Adrenal gland (tissue), 9 donors: ENCODE measurements at regions not wholly inside any gene's neighbourhood (a gene's known extent, or its start where the extent isn't known, plus 50 kb on each side); places are given as distances from the start of the nearest gene placed in this dataset.

Experiments used
- DNase-seq, 7 donors: peaks; one replicate each; pipeline ENCODE4 v3.0.0-alpha.2; 2019 to 2020
- H3K27ac ChIP-seq, 5 donors: fragments of 200-600 bp; sonication (generic) in 4 of 5; 1 replicate in 3 of 5; 2 replicates in 2 of 5; pipeline versions ENCODE4 v1.5.1 to v1.8.0; 2016 to 2020; ENCODE audit warnings: mild to moderate bottlenecking in 1 of 5
- H3K27me3 ChIP-seq: fragments of 200-600 bp; 2 replicates; pipeline ENCODE4 v1.8.0; 2021
- H3K36me3 ChIP-seq, 2 donors: fragments of 200-600 bp; replicated peaks in 1 of 2; 1 replicate in 1 of 2; 2 replicates in 1 of 2; pipeline versions ENCODE4 v1.5.1 to v1.8.0; 2018 to 2022
- H3K4me1 ChIP-seq, 2 donors: fragments of 200-600 bp; replicated peaks in 1 of 2; 1 replicate in 1 of 2; 2 replicates in 1 of 2; pipeline versions ENCODE4 v1.5.1 to v1.8.0; 2018 to 2021
- H3K4me3 ChIP-seq, 4 donors: fragments of 200-600 bp; sonication (generic) in 3 of 4; one replicate each; pipeline ENCODE4 v1.5.1; 2016 to 2018
- H3K9me3 ChIP-seq, 3 donors: fragments of 200-600 bp; sonication (generic) in 1 of 3; replicated peaks in 1 of 3; 1 replicate in 2 of 3; 2 replicates in 1 of 3; pipeline versions ENCODE4 v1.5.1 to v1.8.0; 2016 to 2021
- POLR2A ChIP-seq, 2 donors: fragments of 450-650 bp; IDR thresholded peaks; one replicate each; pipeline ENCODE4 v1.6.1; 2017; ENCODE audit warnings: antibody characterized with exemption in 2 of 2, mild to moderate bottlenecking in 2 of 2, moderate library complexity in 1 of 2
- WGBS, 4 donors: extraction: QIAGEN DNeasy Blood & Tissue Kit in 2 of 4; methylation state at CpG; one replicate each; pipeline versions ENCODE4 v1.1.5 to v1.1.7; 2013 to 2017; 5-methylcytosine and 5-hydroxymethylcytosine counted together
- intact Hi-C, 2 donors: fragments of 100-400 bp; cut with DNase I; formaldehyde crosslinking; loops; one replicate each; pipeline versions ENCODE4 v1.14.1 to v1.15.0; 2022 to 2023
- TF ChIP-seq, protein P1 (sequence below), 6 experiments: fragments of 450-650 bp in 4 of 6; fragments of 200-600 bp in 2 of 6; sonication (generic) in 1 of 6; IDR thresholded peaks; 1 replicate in 5 of 6; 2 replicates in 1 of 6; pipeline versions ENCODE4 v1.5.1 to v1.8.0; 2016 to 2021; ENCODE audit warnings: antibody characterized with exemption in 6 of 6, mild to moderate bottlenecking in 2 of 6, moderate library complexity in 1 of 6
- donor health status: healthy with polysubstance abuse.
- donor health status: Bipolar disorder and iron deficiency.
- donor health status: DM: yes; HTN: yes; CAD: no.
- donor health status: DM: no; HTN: no; CAD: no.
- donor health status: DM: no; HTN: no; CAD: no.

DNA sequence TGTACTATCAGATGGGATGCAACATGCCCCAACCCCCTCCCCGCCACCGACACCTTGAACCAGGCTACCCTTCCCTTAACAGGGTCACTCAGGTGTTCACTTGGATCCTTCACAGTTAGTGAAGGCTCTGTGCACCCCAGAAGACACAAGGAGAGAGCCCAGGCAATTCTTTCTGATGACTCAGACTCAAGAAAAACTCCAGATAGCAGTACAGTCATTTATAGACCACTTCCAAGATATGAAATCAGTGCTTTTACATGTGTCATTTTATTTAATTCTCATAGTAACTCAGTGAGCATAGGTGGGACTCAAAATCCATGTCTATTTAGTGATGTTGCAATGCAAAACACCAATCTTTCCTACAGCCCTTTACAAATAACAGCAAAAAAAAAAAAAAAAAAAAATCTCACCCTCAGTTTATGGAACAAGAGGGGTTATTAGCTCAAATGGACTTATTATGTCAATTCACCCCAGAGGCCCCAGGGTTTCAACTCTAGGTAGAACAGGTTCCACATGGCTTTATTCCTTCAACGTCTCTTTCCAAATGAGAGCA is 71.9 kb downstream of the FOXD1 start:
- TF ChIP-seq, protein P1, sequence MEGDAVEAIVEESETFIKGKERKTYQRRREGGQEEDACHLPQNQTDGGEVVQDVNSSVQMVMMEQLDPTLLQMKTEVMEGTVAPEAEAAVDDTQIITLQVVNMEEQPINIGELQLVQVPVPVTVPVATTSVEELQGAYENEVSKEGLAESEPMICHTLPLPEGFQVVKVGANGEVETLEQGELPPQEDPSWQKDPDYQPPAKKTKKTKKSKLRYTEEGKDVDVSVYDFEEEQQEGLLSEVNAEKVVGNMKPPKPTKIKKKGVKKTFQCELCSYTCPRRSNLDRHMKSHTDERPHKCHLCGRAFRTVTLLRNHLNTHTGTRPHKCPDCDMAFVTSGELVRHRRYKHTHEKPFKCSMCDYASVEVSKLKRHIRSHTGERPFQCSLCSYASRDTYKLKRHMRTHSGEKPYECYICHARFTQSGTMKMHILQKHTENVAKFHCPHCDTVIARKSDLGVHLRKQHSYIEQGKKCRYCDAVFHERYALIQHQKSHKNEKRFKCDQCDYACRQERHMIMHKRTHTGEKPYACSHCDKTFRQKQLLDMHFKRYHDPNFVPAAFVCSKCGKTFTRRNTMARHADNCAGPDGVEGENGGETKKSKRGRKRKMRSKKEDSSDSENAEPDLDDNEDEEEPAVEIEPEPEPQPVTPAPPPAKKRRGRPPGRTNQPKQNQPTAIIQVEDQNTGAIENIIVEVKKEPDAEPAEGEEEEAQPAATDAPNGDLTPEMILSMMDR (IDR thresholded peaks at IDR 0.05): no peak
- no peak for TF ChIP-seq POLR2A (IDR thresholded peaks at IDR 0.05)
- 65 to 83% (median 74%) methylated on average over 3 of the region's 3 CpGs for WGBS, 4 donors
- Histone ChIP-seq H3K4me3 (no peak overlapping the region), H3K27ac (no peak overlapping the region), H3K36me3 (no peaks in the 10 kb centered on the region), H3K9me3 (no peaks in the 10 kb centered on the region), H3K4me1 (no peaks in the 10 kb centered on the region), H3K27me3 (peaks cover 47% of the 10 kb centered on the region)
- intact Hi-C loops: no loop called here
- no peak for DNase-seq

DNA sequence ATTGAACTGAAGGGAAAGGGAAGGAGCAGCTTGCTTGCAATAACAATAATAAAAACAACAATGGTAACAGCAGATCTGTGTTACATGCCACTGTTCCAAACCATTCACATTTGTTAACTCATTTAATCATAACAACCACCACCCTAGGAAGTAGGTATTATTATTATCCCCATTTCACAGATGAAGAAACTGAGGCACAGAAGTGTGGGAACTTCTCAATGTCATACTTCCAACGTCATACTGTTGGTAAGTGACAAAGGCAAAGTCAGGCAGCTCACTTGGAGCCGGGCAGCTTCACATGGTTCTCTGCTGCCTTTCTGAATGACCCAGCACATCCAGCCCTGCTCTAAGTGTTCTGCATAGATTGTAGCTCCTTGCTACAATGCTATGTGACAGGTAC is 72.6 kb downstream of the FOXD1 start:
- H3K36me3 ChIP-seq: no peaks in the 10 kb centered on the region
- TF ChIP-seq POLR2A (IDR thresholded peaks at IDR 0.05): no peak
- TF ChIP-seq, protein P1 (IDR thresholded peaks at IDR 0.05): no peak
- peaks cover 41% of the 10 kb centered on the region for H3K27me3 ChIP-seq
- no peaks in the 10 kb centered on the region for H3K4me1 ChIP-seq
- H3K4me3 ChIP-seq: no peak overlapping the region
- H3K9me3 ChIP-seq: no peaks in the 10 kb centered on the region
- DNase-seq: no peak
- 61 to 90% (median 75%) methylated on average over 2 of the region's 2 CpGs for WGBS, 4 donors
- no peak overlapping the region for H3K27ac ChIP-seq
- intact Hi-C loops: no loop called here

DNA sequence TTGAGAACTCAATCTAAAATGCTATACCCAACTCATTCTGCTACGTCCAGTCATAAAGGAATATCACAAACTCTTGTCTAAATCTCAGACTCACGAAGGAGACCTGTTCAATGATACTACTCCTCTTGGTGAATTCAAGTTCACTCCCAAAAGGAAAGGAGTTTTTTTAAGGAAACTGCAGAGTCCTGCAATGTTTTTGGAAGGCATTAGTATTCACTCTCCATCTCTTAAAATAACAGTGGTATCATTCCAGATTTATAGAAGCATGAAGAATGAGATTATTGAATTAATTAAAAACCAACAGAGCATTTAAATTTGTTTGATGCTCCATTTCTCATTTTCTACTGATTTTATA is 73.4 kb downstream of the FOXD1 start:
- no peak for DNase-seq
- Histone ChIP-seq H3K27ac (no peak overlapping the region), H3K4me1 (no peaks in the 10 kb centered on the region), H3K4me3 (no peak overlapping the region), H3K9me3 (no peaks in the 10 kb centered on the region), H3K36me3 (no peaks in the 10 kb centered on the region), H3K27me3 (peaks cover 39% of the 10 kb centered on the region)
- intact Hi-C loops: no loop called here
- 78 to 82% (median 80%) methylated on average over 2 of the region's 2 CpGs for WGBS, 4 donors
- no peak for TF ChIP-seq POLR2A (IDR thresholded peaks at IDR 0.05)
- TF ChIP-seq, protein P1 (IDR thresholded peaks at IDR 0.05): no peak

DNA sequence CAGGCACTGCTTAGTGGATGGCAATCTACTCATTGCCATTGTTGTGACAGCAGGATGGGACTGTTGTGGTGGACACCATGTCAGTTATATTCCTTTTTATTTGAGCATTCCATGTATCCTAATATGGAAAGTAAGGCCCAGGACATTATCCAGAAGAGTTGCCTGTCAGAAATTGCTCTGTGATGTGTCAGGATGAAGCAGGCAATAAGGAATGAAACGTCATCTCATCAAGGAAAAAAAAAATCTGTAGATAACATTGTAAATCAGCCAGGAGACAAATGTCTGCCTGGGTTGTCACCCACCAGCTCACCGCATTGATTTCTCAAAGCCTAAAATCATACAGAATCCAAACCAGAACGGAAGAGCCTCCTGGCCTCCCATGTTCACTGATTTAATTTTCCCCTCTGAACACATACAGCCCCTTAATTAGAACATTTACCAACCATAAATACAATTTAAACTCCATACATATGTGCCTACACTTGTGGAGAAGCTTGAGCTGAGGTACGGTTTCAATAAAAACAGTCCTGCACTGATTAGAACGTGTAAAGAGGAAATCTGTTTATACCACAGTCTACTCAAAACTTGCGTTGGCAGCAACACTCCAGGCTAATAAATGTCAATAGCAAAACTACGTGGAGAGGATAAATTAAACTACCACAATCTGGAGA is 73.9 kb downstream of the FOXD1 start:
- no peak for TF ChIP-seq POLR2A (IDR thresholded peaks at IDR 0.05)
- TF ChIP-seq, protein P1 (IDR thresholded peaks at IDR 0.05): no peak
- Histone ChIP-seq H3K27ac (no peak overlapping the region), H3K4me1 (no peaks in the 10 kb centered on the region), H3K9me3 (no peaks in the 10 kb centered on the region), H3K27me3 (peaks cover 38% of the 10 kb centered on the region), H3K36me3 (no peaks in the 10 kb centered on the region), H3K4me3 (no peak overlapping the region)
- intact Hi-C loops: no loop called here
- DNase-seq: no peak
- 61 to 71% (median 69%) methylated on average over 7 of the region's 7 CpGs for WGBS, 4 donors
